Retina (tissue), 1 donor: ENCODE measurements at regions not wholly inside any gene's neighbourhood (a gene's known extent, or its start where the extent isn't known, plus 50 kb on each side); places are given as distances from the start of the nearest gene placed in this dataset.
"Not testable (repeated sequence)": the region's sequence is repeated elsewhere in the genome, so short reads cannot be mapped to it uniquely, and the experiment has no call there.

Source experiments
- DNase-seq: peaks from one replicate; pipeline ENCODE4 v3.0.0-alpha.2; 2016

DNA sequence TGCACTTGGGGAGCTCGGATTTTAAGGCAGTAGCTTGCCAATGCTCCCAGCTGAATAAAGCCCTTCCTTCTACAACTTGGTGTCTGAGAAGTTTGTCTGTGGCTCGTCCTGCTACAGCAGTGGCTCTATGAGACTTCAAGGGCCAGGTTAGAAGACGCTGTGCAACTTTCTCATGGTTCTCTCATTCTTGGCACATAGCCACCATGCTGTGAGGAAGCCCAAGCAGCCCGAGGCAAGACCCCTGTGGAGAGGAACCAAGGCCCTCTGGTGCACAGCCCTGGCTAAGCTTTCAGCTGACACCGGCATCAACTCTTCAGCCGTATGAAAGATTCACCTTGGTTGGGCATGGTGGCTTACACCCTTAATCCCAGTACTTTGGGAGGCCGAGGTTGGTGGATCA is 116.9 kb upstream of the EEF2KMT start:
- no peak for DNase-seq

DNA sequence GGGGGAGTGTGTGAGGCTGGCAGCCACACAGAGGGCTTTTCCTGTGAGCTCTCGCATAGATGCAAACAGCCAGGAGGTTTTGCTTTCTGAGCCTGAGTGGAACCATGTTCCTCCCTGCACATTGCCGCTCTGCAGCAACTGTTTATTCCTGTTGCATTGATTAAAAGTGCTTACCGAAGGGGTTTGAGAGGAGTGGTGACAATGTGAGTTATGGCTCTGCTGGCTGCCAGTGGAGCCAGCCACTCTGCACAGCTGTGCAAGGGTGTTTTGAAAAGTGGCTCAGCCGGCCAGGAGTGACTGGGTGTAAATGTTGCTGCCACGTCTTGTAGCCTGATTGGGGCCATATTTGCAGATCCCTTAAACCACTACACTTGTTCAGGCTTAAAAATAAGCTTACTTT is 114.9 kb upstream of the EEF2KMT start:
- not testable (repeated sequence) for DNase-seq

DNA sequence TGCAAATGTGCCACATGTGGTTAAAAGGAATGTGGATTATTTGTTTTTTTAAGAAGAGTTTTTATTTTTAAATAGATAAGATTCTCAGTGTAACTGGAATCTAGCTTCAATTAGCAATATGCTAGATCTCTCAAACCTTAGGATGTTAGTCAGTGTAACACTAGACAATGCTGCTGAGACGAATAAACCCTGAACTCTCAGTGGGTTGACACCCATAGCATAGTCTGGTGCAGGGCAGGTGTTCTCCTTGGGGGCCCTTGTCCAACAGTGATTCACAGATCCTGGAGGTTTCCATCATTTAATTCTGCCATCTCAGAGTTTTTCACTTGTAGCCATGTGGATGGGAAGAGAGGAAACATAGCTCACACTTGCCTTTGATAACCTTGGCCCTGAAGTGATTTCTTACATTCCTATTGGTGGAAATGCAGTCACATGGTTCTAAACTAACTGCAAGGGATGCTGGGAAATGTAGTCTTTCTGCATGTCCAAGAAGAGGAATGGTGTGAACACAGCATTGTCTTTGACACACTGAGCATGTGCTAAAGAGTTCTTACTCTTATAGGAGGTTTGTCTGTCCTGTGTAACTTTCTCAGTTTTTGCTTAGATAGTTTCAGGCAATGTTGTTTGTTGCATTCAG is 110.4 kb upstream of the EEF2KMT start:
- peak; percentile 15 for DNase-seq

DNA sequence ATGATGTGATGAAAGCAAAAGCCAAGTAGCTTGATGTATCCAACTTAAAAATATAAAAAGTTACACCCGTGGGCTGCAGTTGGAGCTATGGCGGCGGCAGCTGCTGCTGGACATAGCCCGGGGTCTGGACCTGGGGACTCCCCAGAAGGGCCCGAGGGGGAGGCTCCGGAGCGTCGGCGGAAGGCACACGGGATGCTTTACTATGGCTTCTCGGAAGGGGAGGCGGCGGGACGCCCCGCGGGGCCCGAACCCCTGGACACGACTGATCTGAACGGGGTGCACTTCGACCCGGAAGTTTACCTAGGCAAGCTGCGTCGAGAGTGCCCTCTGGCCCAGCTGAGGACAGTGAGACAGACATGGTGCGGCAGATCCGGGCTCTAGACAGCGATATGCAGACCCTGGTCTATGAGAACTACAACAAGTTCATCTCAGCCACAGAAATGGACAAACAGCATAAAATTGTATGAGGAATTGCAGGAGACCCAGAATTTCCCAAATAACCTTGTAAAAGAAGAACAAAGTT is 109.5 kb upstream of the EEF2KMT start:
- DNase-seq, result no peak

DNA sequence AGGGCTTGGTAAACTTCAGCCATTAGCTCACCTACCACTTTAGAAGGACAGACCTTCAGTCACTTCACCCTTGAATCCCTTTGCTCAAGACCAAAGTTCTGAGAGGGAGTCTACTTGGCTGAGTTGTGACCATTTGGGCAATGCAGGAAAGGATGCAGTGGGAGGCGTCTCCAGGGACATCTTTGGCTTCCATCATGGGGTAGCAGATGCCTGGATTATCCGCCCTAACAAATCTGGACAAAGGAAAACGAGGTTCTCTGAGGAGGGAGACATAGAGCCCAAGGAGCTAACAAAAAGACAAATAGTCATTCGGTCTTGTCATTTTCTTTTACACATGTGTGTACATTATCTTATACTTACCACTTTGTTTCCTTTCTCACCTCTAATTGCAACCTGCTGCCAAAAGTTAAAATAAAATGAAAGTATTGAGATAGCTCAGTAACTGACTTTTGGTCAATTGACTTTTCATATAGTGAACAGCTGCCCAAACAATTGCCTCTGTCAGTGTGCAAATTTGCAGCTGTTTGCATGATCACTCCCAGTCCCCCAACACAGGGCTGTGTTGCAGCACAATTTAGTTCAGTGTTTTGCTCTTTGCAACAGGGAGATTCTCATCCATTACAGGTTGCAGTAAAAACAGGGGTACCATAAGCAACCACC is 108.9 kb upstream of the EEF2KMT start:
- DNase-seq, result no peak

DNA sequence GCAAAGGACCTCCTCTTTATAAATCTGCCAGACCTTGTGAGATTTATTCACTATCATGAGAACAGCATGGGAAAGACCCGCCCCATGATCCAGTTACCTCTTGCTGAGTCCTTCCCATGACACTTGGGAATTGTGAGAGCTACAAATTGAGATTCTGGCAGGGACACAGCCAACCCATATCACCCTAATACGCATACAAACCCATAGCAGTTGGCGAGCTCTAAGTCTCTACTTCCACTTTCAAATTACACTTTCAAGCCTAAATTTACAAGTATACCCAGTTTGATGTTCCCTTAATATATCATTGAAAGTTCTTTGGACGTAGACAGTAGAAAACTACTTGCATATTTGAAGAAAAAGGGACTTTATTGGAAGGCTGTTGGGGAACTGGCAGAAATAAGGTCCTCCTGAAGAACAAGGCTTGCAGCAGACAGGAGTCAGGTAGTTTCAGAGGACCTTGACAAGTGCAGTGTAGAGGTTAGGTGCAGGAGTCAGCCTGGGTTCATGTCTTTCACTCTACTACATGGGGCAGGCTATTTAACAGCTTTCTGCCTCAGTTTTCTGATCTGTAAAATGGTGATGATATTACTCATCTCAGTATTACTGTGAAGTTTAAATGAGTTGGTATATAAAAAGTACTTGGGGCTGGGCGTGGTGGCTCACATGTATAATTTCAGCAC is 107.9 kb upstream of the EEF2KMT start:
- no peak for DNase-seq

DNA sequence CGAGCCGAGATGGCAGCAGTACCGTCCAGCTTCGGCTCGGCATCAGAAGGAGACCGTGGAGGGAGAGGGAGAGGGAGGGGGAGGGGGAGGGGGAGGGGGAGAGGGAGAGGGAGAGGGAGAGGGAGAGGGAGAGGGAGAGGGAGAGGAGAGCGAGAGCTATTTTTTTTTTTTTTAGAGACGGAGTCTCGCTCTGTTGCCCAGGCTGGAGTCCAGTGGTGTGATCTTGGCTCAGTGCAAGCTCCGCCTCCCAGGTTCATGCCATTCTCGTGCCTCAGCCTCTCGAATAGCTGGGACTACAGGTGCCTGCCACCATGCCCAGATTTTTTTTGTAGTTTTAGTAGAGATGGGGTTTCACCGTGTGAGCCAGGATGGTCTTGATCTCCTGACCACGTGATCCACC is 106.1 kb upstream of the EEF2KMT start:
- DNase-seq, result not testable (repeated sequence)

DNA sequence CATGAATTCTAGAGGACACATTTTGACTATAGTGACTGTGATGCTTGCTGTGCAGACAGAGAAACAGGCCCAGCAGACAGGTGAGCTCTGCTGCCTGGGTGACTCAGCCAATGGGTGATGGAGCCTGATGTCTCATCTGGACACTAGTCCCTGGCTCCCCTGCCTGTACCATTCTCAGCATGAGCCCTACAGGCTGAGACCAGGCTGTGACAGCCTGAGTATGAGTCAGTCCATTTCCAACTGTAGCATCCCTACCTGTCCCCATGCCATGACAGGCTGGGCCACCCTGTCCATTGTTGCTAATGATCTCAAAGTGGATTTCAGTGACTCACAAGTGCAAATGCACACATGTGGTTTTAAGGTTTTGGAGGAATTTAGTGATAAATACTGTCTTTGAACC is 102.5 kb upstream of the EEF2KMT start:
- DNase-seq, result no peak

DNA sequence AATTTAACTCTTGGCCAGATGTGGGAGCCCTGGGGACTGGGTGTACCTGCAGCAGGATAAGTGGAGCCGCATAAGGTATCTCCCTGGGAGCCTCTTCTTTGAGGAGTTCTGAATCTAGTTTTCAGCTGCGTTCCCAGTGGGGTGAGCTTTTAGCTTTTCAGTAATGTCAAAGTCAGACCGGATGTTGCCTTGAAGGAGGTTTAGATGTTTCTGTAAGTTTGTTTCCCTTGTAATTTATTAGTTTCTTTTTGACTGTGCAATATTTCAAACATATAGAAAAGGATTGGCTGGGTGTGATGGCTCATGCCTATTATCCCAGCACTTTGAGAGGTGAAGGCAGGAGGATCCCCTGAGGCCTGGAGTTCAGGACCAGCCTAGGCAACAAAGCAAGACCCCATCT is 98.6 kb upstream of the EEF2KMT start:
- DNase-seq, result no peak

DNA sequence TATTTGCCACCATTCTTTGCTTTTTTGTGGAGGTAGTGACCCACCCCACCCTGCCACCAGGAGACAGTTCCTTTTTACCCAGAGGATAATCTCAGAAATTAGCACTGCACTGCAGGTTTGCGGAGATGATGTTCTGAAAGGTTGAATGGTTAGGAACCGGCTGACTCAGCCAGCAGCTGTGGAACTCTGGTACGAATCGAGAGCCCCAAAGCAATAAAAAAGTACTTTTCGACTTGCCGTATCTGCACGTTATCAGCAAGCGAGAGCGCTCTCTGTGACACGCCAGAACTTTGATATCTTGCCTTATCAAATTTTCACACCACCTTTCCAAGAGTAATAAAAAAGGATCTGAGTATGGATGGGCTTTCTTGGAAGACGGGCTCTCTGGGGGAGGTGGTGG is 96.3 kb upstream of the EEF2KMT start:
- DNase-seq, result no peak

DNA sequence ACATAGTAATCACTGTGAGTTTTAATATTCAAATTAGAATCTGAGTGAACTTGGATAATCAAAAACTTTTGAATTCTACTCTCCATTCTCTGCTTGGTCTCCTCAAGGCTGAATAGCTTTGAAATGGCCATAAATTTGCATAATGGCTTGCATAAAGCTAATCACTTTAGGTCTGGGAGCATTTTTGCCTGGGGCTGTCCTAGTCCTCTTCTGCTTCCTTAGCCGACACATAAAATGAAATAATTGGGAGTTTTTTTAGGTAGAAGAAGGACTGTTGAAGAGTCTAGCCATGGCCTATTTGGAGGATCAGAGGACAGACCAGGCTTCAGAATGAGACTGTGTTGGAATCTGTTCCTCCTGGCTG is 91.4 kb upstream of the EEF2KMT start:
- DNase-seq, result no peak

DNA sequence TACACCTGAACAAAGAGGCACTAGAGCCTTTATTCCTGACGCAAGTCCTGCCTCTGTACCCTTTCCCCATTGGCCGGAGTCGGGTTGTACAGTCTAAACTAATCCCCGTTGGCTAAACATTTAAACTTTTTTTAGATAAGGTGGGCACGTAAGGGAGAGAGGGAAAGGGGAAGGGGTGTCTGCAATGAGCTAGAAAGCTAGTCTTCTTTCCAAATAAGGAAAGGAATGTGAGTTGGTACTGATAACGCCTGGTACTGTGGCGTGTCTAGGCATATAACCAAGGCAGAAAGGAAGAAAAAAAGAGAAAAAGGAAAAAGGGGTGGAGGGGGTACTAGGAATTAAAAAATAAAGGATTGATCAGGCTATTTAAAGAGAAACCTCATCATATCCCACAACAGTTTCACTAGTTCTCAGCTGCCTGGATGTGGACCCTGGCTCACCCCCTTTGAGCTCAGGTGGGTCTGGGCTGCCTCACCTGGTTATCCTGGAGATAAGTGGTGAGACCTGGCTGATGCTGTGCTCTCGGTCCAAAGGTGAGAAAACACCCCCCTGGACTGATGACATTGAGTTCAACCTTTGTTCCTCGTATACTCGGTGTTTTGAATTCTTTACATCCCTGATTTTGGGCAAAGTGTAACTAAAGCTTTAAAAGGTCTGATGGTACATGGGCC is 90.9 kb upstream of the EEF2KMT start:
- no peak for DNase-seq

DNA sequence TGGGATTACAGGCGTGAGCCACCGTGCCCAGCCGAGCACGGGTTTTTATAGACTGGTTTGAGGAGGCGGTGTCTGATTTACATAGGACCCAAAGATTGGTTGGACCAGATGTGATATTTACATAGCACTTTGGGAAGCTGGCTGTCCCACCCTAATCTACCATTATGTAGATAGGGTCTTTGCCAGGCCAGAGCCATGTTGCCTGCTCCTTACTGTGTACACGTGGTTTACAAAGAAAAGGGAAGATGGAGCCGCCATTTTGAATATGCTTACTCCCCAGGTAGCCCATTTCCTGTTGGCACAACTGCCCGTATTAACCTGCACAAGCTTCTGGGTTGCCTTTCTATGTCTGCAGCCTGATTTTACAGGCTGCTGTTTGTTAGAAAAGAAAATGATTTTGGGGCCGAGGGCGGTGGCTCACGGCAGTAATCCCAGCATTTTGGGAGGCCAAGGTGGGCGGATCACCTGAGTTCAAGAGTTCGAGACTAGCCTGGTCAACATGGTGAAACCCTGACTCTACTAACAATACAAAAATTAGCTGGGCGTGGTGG is 89.9 kb upstream of the EEF2KMT start:
- DNase-seq, result no peak

DNA sequence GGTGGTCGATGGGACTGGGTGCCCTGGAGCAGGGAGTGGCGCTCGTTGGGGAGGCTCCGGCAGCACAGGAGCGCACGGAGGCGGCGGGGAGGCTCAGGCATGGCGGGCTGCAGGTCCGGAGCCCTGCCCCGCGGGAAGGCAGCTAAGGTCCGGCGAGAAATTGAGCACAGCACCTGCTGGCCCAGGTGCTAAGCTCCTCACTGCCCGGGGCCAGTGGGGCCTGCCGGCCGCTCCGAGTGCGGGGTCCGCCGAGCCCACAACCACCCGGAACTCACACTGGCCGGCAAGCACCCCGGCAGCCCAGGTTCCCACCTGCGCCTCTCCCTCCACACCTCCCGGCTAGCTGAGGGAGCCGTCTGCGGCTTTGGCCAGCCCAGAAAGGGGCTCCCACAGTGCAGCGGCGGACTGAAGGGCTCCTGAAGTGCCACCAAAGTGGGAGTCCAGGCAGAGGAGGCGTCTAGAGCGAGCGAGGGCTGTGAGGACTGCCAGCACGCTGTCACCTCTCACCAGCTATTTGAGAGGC is 88.8 kb upstream of the EEF2KMT start:
- DNase-seq, result no peak

DNA sequence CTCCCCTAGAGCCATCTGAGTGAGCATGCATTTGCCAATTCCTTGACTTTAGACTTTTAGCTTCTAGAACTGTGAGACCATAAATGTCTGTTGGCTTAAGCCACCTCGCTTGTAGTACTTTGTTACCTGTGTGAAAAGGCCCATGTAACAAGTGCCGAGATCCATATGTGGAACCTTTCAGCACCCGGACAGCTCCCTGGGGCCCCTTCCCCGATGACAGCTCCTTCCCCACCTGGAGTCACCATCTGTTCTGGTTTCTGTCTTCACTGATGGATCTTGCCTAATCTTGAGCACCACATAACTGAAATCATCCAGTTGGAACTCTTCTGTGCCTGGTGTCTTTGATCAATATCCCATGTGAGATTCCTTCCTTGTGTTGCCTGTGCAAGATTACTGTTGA is 78.9 kb upstream of the EEF2KMT start:
- DNase-seq, result no peak

DNA sequence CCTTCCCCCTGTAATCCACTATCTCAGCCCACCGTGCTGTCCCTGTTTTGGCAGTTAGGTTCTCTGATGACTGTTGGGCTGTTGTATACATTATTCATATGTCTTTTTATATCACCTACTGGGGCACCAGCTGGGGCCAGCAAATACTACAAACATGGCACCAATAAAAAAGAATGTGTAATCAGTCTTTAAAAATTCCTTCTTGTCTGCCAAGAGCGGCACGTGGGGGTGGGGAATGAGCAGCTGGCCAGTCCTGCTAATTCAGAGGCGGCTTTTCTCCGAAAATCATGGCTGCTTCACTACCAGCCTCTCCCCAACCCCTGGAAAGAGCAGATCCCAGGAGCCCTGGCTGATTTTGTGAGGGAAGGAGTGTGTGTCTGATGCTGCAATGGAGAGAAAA is 77.7 kb upstream of the EEF2KMT start:
- no peak for DNase-seq

DNA sequence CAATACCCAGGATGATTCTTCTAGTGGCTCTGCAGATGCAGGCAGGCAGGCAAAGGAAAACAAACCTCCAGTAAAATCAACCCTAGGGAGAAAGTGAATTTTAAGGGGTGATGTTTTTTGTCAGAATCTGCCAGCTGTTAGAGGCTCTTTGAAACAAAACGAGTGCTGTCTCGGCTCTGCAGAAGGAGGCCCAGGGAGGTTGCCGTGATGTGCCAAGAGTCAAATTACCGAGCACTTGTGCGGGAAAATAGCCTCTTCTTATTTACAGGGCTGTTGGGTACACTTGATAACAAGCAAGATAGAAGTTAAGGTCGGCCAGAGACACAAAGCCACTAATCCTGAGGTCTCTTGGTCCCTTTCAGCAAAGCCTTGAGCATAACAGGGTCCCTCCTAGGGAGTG is 68.9 kb upstream of the EEF2KMT start:
- no peak for DNase-seq

DNA sequence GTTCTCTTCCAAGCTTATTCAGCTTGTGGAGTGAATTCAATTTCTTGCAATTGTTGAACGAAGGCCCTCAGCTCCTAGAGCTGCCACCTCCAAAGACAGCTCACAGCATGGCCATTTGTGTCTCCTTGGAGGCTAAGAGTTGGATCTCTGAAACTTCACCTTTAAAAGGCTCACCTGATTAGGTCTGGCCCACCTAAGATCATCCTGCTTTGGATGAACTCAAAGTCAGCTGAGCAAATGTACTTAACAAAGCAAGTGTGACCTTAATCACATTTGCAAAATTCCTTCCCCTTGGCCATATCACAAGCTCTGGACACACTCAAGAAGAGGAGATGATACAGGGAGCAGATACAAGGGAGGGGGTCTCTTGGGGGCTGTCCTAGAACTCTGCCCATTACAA is 67.8 kb upstream of the EEF2KMT start:
- DNase-seq, result not testable (repeated sequence)

DNA sequence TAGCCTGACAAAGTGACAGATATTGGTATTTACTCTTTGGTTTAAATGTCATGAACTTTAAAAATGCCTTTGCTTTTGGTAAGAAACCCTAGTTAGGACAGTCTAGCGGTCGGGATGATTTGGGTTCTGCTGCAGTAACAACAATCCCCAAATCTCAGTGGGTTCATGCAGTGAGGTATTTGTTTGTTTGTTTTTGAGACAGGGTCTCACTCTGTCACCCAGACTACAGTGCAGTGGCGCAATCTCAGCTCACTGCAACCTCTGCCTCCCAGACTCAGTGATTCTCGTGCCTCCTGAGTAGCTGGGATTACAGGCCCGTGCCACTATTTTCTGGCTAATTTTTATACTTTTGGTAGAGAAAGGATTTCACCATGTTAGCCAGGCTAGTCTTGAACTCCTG is 65.2 kb upstream of the EEF2KMT start:
- DNase-seq, result not testable (repeated sequence)

DNA sequence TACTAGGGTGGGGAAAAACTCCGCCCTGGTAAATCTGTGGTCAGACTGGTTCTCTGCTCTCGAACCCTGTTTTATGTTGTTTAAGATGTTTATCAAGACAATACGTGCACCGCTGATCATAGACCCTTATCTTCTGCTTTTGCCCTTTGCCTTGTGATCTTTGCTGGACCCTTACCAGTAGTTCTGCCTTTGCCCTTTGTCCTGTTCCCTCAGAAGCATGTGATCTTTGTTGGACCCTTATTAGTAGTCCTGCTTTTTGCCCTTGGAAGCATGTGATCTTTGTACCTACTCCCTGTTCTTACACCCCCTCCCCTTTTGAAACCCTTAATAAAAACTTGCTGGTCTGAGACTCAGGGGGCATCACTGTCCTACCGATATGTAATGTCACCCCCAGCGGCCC is 64.3 kb upstream of the EEF2KMT start:
- not testable (repeated sequence) for DNase-seq

DNA sequence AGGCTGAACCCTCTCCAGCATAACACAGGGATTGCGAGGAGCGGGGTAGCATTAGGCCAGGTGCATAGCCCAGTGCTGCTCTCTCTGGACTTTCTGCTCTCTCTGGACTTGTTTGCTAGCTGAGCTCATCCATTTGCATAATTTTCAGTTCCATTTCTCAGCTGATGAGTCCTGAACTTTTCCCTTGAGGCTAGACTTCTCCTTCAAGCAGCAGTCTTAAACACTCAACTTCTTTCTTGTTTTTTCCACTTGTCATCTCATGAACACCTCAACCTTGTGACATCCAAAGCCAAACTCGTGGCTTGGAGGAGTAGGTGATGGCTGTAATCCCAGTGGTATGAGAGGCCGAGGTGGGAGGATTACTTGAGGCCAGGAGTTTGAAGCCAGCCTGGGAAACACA is 62.4 kb upstream of the EEF2KMT start:
- DNase-seq, result not testable (repeated sequence)

DNA sequence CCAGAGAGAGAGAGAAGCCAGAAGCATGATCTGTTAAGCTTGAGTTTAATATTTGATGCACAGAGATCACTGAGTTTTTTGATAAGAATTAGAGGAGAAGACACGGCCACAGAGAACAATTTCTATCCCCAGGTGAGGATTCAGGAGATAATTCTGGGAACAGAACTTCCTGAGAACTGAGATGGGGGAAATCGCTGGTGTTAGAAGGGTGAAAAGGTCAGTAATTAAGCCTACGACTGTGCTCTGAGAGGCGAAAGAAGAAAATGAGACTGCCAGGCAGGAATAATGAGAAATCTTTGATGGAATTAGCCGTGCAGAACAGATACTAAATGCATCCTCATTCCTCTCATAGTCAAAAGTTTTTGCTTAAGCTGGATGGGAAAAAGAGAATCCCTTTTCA is 61.9 kb upstream of the EEF2KMT start:
- not testable (repeated sequence) for DNase-seq

DNA sequence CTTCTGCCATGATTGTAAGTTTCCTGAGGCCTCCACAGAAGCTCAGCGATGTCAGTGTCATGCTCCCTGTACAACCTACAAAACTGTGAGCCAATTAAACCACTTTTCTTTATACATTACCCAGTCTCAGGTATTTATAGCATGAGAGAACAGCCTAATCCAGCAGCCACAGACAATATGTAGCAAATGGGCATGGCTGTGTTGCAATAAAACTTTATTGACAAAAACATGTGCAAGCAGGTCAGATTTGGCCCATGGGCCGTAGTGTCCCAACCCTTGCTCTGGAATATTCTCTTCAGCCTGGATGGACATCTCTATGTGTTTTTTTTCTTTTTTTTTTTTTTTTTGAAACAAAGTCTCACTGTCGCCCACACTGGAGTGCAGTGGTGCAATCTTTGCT is 60.9 kb upstream of the EEF2KMT start:
- no peak for DNase-seq
